ENCODE measurements at regions not wholly inside any gene's neighbourhood (a gene's known extent, or its start where the extent isn't known, plus 50 kb on each side); places are given as distances from the start of the nearest gene placed in this dataset.

DNA sequence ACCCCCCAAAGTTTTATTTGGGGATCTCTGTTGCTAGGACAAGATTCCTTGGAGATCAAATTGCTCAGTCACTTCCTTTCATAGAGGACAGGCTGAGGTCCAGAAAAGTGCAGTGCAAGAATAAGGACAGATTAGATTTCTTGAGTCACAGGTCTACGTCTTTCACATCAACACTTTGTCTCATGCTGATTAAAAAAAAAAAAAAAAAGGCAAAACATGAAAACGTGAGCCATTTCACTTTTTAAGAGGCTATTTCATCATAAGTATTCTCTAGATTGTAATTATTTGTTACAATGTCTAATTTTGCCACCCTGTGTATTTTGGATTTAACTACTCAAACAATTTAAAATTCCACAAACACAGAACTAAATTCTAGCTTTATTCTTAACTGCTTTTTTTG is 647.0 kb downstream of the TRAM1L1 start:
- Mint-ChIP-seq H3K27me3 (ENCODE audit: insufficient read depth) (no peaks in the 10 kb centered on the region; the same call in 1 of the 2 replicates), H3K9me3 (peaks cover 20% of the 10 kb centered on the region), H3K4me3 (no peak overlapping the region), H3K4me1 (ENCODE audit: low read depth) (no peaks in the 10 kb centered on the region), H3K36me3 (ENCODE audit: low read depth) (no peaks in the 10 kb centered on the region), H3K27ac (no peak overlapping the region)
- TF ChIP-seq, protein P1, sequence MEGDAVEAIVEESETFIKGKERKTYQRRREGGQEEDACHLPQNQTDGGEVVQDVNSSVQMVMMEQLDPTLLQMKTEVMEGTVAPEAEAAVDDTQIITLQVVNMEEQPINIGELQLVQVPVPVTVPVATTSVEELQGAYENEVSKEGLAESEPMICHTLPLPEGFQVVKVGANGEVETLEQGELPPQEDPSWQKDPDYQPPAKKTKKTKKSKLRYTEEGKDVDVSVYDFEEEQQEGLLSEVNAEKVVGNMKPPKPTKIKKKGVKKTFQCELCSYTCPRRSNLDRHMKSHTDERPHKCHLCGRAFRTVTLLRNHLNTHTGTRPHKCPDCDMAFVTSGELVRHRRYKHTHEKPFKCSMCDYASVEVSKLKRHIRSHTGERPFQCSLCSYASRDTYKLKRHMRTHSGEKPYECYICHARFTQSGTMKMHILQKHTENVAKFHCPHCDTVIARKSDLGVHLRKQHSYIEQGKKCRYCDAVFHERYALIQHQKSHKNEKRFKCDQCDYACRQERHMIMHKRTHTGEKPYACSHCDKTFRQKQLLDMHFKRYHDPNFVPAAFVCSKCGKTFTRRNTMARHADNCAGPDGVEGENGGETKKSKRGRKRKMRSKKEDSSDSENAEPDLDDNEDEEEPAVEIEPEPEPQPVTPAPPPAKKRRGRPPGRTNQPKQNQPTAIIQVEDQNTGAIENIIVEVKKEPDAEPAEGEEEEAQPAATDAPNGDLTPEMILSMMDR (IDR thresholded peaks at IDR 0.05) = no peak
- DNase-seq = no peak

DNA sequence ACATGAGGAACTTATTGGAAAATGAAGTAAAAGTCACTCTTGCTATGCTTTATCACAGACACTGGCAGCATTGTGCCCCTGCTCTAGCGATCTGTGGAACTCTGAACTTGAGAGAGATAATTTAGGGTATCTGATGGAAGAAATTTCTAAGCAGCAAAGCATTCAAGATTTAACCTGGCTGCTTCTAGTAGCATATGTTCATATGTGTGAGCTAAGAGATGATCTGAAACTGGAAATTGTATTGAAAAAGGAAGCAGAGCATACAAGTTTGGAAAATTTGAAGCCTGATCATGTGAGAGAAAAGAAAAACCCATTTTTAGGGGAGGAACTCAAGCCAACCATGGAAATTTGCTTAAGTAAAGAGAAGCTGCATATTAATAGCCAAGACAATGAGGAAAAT is 657.7 kb downstream of the TRAM1L1 start:
- peaks cover 39% of the 10 kb centered on the region for H3K9me3 Mint-ChIP-seq
- no peak for DNase-seq
- H3K27me3 Mint-ChIP-seq (ENCODE audit: insufficient read depth) = no peaks in the 10 kb centered on the region
- no peaks in the 10 kb centered on the region; the same call in 1 of the 2 replicates for H3K36me3 Mint-ChIP-seq (ENCODE audit: low read depth)
- H3K4me3 Mint-ChIP-seq = no peak overlapping the region
- no peaks in the 10 kb centered on the region for H3K4me1 Mint-ChIP-seq (ENCODE audit: low read depth)
- TF ChIP-seq, protein P1 (IDR thresholded peaks at IDR 0.05) = no peak
- no peak overlapping the region for H3K27ac Mint-ChIP-seq

DNA sequence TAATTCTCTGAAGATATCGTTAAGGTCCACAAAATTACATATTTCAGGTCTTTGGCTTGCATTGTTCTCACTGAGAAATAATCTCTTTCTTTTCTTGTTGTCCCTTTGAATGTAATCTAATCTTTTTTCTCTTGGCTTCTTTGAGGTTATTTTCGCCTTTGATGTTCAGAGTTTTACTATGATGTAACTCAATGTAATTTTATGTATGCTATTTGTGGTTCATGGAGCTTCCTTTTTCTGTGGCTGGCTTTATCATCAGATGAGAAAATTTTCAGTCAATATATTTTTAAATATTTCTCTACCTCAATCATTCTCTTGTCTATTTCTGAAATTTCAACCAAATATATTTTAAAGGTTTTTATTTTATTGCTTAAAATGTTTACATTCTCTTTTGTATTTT is 672.2 kb downstream of the TRAM1L1 start:
- H3K27me3 Mint-ChIP-seq (ENCODE audit: insufficient read depth) = no peaks in the 10 kb centered on the region
- H3K36me3 Mint-ChIP-seq (ENCODE audit: low read depth) = no peaks in the 10 kb centered on the region
- no peaks in the 10 kb centered on the region for H3K4me1 Mint-ChIP-seq (ENCODE audit: low read depth)
- TF ChIP-seq, protein P1 (IDR thresholded peaks at IDR 0.05) = no peak
- no peak overlapping the region for H3K4me3 Mint-ChIP-seq
- no peak for DNase-seq
- peaks cover 15% of the 10 kb centered on the region for H3K9me3 Mint-ChIP-seq
- H3K27ac Mint-ChIP-seq = no peak overlapping the region

DNA sequence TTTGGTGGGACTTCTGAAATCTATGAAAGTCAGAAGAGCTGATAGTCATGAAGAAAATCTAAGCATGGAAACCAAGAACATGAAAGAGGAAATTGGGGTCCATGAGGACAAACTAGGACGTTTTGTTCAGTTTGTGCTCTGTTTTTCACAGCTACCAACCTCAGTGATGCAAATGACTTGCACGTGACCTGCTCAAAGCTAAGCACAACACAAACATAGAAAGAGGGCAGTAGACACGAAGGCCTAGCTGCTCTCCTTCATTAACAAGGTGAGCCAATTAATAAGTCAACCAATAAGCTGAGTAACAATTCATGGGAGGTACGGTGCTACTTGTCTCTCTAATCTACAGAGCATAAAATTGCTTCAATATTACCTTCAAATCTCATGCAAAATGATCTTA is 684.1 kb downstream of the TRAM1L1 start:
- Mint-ChIP-seq H3K27ac (no peak overlapping the region), H3K36me3 (ENCODE audit: low read depth) (no peaks in the 10 kb centered on the region), H3K9me3 (peaks cover 8% of the 10 kb centered on the region; the same call in 1 of the 2 replicates), H3K4me3 (no peak overlapping the region), H3K4me1 (ENCODE audit: low read depth) (no peaks in the 10 kb centered on the region), H3K27me3 (ENCODE audit: insufficient read depth) (no peaks in the 10 kb centered on the region)
- no peak for DNase-seq
- TF ChIP-seq, protein P1 (IDR thresholded peaks at IDR 0.05) = no peak

DNA sequence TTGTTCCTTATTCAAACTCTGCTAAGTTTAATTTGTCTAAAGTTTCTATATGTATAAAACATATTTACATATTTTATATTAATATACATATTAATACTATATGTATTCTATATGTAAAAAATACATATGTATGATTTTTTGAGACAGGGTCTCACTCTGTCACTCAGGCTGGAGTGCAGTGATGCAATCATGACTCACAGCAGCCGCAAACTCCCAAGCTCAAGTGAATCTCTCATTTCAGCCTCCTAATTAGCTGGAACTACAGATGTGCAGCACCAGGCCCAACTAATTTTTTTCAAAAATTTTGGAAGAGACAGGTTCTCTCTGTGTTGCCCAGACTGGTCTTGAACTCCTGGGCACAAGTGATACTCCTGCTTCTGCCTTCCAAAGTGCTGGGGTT is 684.9 kb downstream of the TRAM1L1 start:
- Mint-ChIP-seq H3K9me3 (peaks cover 8% of the 10 kb centered on the region; the same call in 1 of the 2 replicates), H3K27ac (no peak overlapping the region), H3K4me1 (ENCODE audit: low read depth) (no peaks in the 10 kb centered on the region), H3K27me3 (ENCODE audit: insufficient read depth) (no peaks in the 10 kb centered on the region), H3K4me3 (no peak overlapping the region), H3K36me3 (ENCODE audit: low read depth) (no peaks in the 10 kb centered on the region)
- TF ChIP-seq, protein P1 (IDR thresholded peaks at IDR 0.05) = no peak
- DNase-seq = no peak

DNA sequence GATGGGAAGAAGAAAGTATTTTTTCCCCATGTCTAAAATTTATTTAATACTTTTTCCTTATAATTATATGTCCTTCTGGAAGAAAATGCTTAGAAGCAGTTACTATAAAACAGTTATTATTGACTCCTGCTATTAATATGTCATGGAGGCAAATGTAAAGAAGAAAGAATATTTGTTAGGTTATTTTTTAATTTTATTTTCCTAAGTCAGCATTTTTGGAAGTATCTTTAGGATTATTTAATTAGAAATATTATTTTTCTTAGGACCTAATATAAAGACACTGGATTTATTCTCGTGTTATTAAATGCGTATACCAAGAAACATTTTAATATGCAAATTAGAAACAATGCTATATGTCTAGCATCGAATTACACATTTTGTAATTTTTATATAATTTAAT is 687.7 kb downstream of the TRAM1L1 start:
- Mint-ChIP-seq H3K4me3 (no peak overlapping the region), H3K4me1 (ENCODE audit: low read depth) (no peaks in the 10 kb centered on the region), H3K27ac (no peak overlapping the region), H3K27me3 (ENCODE audit: insufficient read depth) (no peaks in the 10 kb centered on the region), H3K36me3 (ENCODE audit: low read depth) (no peaks in the 10 kb centered on the region), H3K9me3 (no peaks in the 10 kb centered on the region)
- TF ChIP-seq, protein P1 (IDR thresholded peaks at IDR 0.05) = no peak
- DNase-seq = no peak

Measured in HFFc6 (cell line).